ENCODE measurements at regions not wholly inside any gene's neighbourhood (a gene's known extent, or its start where the extent isn't known, plus 50 kb on each side); places are given as distances from the start of the nearest gene placed in this dataset.
"Not testable (repeated sequence)": the region's sequence is repeated elsewhere in the genome, so short reads cannot be mapped to it uniquely, and the experiment has no call there.

DNA sequence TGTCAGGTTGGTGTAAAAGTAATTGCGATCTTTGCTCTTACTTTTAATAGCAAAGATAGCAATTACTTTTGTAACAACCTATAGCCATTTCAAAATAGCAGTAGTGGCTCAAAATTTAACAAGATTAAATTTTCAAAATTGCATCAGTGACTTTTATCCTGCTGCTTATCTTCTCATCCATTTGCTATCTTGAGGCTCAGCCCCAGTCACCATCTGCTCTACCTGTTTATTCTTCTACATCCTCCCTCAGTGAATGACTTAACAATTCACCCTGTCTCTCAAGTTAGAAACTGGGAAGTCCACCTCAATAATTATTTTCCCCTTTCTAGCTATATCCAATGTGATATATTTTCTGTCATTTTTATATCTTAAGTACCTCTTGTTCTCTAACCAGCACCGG, 148.6 kb upstream of the ZNF804A start:
- H3K27ac ChIP-seq: no peak overlapping the region
- TF ChIP-seq, protein P1, sequence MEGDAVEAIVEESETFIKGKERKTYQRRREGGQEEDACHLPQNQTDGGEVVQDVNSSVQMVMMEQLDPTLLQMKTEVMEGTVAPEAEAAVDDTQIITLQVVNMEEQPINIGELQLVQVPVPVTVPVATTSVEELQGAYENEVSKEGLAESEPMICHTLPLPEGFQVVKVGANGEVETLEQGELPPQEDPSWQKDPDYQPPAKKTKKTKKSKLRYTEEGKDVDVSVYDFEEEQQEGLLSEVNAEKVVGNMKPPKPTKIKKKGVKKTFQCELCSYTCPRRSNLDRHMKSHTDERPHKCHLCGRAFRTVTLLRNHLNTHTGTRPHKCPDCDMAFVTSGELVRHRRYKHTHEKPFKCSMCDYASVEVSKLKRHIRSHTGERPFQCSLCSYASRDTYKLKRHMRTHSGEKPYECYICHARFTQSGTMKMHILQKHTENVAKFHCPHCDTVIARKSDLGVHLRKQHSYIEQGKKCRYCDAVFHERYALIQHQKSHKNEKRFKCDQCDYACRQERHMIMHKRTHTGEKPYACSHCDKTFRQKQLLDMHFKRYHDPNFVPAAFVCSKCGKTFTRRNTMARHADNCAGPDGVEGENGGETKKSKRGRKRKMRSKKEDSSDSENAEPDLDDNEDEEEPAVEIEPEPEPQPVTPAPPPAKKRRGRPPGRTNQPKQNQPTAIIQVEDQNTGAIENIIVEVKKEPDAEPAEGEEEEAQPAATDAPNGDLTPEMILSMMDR (conservative IDR thresholded peaks at IDR 0.05): no peak

DNA sequence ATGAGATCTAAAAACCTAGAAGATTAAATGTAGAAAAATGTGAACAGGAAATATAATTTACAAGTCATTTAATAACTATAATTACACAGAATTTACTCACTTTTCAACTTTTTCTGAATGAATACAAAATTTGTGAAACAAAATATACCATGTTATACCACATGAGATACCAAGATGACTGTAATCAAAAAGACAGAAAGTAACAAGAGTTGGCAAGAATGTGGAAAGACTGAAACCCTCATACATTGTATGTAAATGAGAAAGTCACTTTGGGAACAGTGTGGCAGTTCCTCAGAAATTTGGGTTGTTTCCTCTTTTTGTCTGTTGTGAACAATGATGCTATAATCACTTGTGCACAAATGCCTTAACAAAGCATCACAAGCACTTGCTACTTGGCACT, 145.4 kb upstream of the ZNF804A start:
- no peak overlapping the region for H3K27ac ChIP-seq
- TF ChIP-seq, protein P1 (conservative IDR thresholded peaks at IDR 0.05): no peak

DNA sequence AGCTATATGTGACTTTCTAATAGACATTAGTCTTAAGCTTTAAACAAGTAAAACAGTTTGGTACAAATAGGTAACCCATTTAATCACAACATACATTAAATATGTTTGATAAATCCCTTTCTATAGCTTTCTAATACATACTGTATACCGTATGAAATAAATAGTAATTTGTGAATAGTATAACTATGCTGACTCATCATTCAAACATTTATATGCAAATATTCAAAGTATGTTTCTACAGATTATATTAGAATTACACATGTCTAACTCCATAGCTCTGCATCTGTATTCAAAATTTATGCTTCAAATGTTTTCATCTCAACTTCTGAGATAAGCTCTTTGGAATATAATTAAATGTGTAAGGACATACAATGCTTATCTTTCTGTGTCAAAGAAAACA, 142.7 kb upstream of the ZNF804A start:
- H3K27ac ChIP-seq: no peak overlapping the region
- TF ChIP-seq, protein P1 (conservative IDR thresholded peaks at IDR 0.05): no peak

DNA sequence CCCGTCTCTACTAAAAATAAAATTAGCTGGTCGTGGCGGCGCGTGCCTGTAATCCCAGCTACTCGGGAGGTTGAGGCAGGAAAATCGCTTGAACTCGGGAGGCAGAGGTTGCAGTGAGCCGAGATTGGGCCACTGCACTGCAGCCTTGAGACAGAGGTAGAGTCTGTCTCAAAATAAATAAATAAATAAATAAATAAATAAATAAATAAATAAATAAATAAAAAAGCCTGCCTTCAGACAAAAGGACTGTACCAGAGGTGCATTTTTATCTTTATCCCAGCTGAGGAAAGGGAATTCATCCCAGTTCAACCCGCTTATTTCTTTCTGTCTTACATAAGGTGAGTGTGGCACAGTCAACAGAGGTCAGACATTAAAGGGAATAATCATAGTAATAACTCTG, 141.6 kb upstream of the ZNF804A start:
- not testable (repeated sequence) for H3K27ac ChIP-seq

DNA sequence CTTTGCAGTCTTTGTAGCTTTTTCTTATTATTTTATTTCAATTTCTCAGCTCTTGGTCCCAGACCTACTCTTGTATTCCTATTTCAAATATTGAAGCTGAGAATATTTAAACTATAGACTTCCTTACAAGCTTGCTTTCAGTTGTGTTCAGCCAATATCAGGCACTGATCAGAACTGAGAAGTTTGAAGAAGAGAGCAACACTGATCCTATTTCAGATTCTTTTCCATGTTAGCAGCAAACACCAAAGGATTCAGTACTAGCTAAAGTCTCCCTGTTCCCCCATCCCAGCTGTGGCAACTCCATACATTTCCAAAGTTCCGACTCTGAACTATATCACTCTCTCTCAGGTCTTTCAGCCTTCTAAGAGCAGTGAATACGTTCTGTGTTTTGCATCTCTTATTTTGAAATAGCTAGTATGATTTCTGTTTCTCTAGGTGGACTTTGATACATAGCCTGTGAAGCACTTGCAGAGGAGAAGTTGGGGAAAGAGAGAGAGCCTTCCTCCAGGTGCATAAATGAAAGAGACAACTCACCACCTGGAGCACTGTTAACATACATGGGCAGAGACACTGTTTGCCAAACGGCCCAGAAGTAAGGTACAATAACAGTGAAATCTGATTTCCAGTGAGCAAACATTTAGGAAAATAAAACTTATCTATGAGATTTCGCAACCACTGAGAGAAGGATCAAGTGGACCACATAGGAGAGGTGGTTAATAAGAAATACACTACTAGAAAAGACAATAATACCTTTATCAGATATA, 135.0 kb upstream of the ZNF804A start:
- TF ChIP-seq, protein P1 (conservative IDR thresholded peaks at IDR 0.05): no peak

DNA sequence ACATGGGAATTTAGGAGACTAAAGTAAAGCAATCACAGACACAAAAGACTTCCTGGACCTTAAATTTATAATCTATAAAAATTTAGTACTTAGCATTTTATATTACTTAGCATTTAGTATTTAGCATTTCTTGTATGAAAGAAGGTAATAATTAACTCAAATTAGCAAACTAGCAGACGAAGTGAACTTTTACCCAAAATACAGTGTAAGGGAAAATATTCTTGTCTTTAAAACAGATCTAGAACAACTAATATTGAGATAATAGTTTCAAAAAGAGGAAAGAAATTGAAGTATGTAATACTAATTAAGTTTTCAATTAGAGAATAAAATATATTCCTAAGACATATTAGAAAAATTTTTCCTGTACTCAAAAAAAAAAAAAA, 134.5 kb upstream of the ZNF804A start:
- TF ChIP-seq, protein P1 (conservative IDR thresholded peaks at IDR 0.05): no peak
- H3K27ac ChIP-seq: no peak overlapping the region

More for the DNA sequence above, 135.0 kb upstream of the ZNF804A start:
- H3K27ac ChIP-seq: no peak overlapping the region

DNA sequence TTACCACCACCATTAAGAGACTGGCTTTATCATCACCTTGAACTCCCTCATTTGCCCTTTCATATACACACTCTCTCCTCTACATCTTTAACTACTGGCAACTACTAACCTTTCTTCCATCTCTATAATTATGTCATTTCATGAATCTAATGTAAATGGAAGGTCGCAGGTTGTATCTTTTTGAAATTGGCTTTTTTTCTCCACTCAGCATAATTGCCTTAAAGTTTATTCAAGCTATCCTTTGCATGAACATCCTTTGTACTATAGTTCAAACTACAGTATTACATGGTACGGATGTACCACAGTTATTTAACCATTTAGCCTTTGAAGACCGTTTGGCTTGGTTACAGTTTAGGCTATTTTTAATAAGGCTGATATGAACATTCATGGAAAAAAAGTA, 129.5 kb upstream of the ZNF804A start:
- H3K27ac ChIP-seq: no peak overlapping the region
- TF ChIP-seq, protein P1 (conservative IDR thresholded peaks at IDR 0.05): no peak

DNA sequence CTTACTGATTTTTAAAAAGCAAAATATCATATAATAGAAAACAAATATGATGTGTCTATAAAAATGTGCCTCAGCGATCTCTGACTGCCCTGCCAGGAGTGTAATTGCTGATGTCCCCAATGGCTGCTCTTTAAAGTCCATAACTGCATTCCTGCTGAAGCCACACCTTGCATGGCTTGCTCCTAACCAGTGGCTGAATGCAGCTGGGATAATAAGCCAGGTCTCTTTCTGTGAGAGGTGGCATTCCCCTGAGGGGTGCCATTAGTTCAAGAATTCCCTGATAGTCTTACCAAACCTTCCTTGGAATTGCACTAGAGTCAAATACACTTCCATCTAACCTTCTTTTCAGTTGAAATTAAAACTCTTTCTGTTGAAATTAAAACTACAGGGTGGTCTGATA, 125.8 kb upstream of the ZNF804A start:
- H3K27ac ChIP-seq: no peak overlapping the region
- TF ChIP-seq, protein P1 (conservative IDR thresholded peaks at IDR 0.05): no peak
